ENCODE measurements at regions not wholly inside any gene's neighbourhood (a gene's known extent, or its start where the extent isn't known, plus 50 kb on each side); places are given as distances from the start of the nearest gene placed in this dataset.

GRCh38 chr5:27474395-27474794, 436.0 kb upstream of the CDH9 start:
- intact Hi-C loops (cut with micrococcal nuclease) = no loop called here
- H3K27ac ChIP-seq (ENCODE audit: low read length) = no peak overlapping the region
- H3K36me3 ChIP-seq (ENCODE audit: control insufficient read depth, insufficient read depth, low read length) = no peaks in the 10 kb centered on the region
- ATAC-seq (no peak), DNase-seq (no peak)
- H3K4me3 ChIP-seq (ENCODE audit: low read length) = no peak overlapping the region
- TF ChIP-seq, protein P1, sequence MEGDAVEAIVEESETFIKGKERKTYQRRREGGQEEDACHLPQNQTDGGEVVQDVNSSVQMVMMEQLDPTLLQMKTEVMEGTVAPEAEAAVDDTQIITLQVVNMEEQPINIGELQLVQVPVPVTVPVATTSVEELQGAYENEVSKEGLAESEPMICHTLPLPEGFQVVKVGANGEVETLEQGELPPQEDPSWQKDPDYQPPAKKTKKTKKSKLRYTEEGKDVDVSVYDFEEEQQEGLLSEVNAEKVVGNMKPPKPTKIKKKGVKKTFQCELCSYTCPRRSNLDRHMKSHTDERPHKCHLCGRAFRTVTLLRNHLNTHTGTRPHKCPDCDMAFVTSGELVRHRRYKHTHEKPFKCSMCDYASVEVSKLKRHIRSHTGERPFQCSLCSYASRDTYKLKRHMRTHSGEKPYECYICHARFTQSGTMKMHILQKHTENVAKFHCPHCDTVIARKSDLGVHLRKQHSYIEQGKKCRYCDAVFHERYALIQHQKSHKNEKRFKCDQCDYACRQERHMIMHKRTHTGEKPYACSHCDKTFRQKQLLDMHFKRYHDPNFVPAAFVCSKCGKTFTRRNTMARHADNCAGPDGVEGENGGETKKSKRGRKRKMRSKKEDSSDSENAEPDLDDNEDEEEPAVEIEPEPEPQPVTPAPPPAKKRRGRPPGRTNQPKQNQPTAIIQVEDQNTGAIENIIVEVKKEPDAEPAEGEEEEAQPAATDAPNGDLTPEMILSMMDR (IDR thresholded peaks at IDR 0.05) = no peak
- Mint-ChIP-seq H3K27ac (no peak overlapping the region), H3K4me3 (no peak overlapping the region), H3K27me3 (ENCODE audit: low read depth in 2 of 2) (no peaks in the 10 kb centered on the region), H3K9me3 (peaks cover 8 to 14% of the 10 kb centered on the region in 2 donors), H3K4me1 (no peaks in the 10 kb centered on the region), H3K36me3 (peaks cover 10% of the 10 kb centered on the region)
- H3K27me3 ChIP-seq (ENCODE audit: control insufficient read depth, insufficient read depth, low read length) = no peaks in the 10 kb centered on the region
- peaks cover 14% of the 10 kb centered on the region for H3K9me3 ChIP-seq (ENCODE audit: control insufficient read depth, insufficient read depth, low read length)
- no peaks in the 10 kb centered on the region for H3K4me1 ChIP-seq (ENCODE audit: control insufficient read depth, insufficient read depth, low read length)

GRCh38 chr5:27474047-27474309, 435.6 kb upstream of the CDH9 start:
- H3K36me3 ChIP-seq (ENCODE audit: control insufficient read depth, insufficient read depth, low read length) = no peaks in the 10 kb centered on the region
- TF ChIP-seq, protein P1 (IDR thresholded peaks at IDR 0.05) = no peak
- Mint-ChIP-seq H3K36me3 (peaks cover 10% of the 10 kb centered on the region), H3K27me3 (ENCODE audit: low read depth in 2 of 2) (no peaks in the 10 kb centered on the region), H3K27ac (no peak overlapping the region), H3K9me3 (peaks cover 8 to 14% of the 10 kb centered on the region in 2 donors), H3K4me3 (no peak overlapping the region), H3K4me1 (no peaks in the 10 kb centered on the region)
- 100% methylated on average over 2 of the region's 2 CpGs for WGBS (ENCODE audit: insufficient coverage)
- no peaks in the 10 kb centered on the region for H3K4me1 ChIP-seq (ENCODE audit: control insufficient read depth, insufficient read depth, low read length)
- intact Hi-C loops (cut with micrococcal nuclease) = no loop called here
- no peaks in the 10 kb centered on the region for H3K27me3 ChIP-seq (ENCODE audit: control insufficient read depth, insufficient read depth, low read length)
- no peak overlapping the region for H3K4me3 ChIP-seq (ENCODE audit: low read length)
- DNase-seq (no peak), ATAC-seq (no peak)
- H3K27ac ChIP-seq (ENCODE audit: low read length) = no peak overlapping the region
- H3K9me3 ChIP-seq (ENCODE audit: control insufficient read depth, insufficient read depth, low read length) = peaks cover 14% of the 10 kb centered on the region

DNA sequence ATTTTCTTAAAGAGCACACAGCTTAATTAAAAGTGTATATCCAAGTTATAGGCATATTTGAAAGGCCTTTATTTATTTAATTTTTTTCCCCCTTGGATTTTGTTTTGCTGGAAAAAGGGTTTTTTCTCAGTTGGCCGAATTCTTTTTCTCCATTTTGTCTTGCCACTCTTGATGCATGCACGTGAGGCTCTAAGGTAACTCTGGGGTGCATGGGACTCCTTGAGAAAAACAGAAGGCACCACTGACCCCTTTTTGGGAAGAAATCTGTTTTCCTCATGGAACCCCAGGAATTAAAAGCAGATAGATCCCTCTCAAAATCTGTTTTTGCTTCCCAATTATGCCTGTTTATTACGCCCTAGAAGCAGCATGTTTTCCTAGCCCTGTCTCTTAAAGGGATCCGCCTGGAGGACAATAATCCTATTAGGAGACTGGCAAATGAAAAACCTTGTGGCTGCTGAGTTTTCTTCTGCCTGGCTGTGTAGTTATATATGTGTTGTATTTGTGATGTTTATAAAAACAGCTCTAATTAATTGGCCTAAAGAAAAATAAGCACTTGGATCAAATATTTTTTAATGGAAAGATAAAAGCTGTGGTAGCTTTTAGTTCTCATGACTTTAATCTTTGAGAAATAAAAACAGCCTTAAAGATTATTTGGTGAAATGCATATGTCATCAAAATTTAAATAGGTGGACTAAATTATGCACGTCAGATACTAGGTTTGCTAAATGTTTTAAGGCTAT, 435.1 kb upstream of the CDH9 start:
- Histone ChIP-seq H3K4me3 (ENCODE audit: low read length) (no peak overlapping the region), H3K36me3 (ENCODE audit: control insufficient read depth, insufficient read depth, low read length) (no peaks in the 10 kb centered on the region), H3K27ac (ENCODE audit: low read length) (no peak overlapping the region), H3K27me3 (ENCODE audit: control insufficient read depth, insufficient read depth, low read length) (no peaks in the 10 kb centered on the region), H3K4me1 (ENCODE audit: control insufficient read depth, insufficient read depth, low read length) (no peaks in the 10 kb centered on the region), H3K9me3 (ENCODE audit: control insufficient read depth, insufficient read depth, low read length) (peaks cover 14% of the 10 kb centered on the region)
- Mint-ChIP-seq H3K9me3 (peaks cover 8 to 14% of the 10 kb centered on the region in 2 donors), H3K27ac (no peak overlapping the region), H3K27me3 (ENCODE audit: low read depth in 2 of 2) (no peaks in the 10 kb centered on the region), H3K4me3 (no peak overlapping the region), H3K36me3 (peaks cover 10% of the 10 kb centered on the region), H3K4me1 (no peaks in the 10 kb centered on the region)
- intact Hi-C loops (cut with micrococcal nuclease) = no loop called here
- 81% methylated on average over 5 of the region's 5 CpGs for WGBS (ENCODE audit: insufficient coverage)
- TF ChIP-seq, protein P1 (IDR thresholded peaks at IDR 0.05) = no peak
- DNase-seq (no peak), ATAC-seq (no peak)

DNA sequence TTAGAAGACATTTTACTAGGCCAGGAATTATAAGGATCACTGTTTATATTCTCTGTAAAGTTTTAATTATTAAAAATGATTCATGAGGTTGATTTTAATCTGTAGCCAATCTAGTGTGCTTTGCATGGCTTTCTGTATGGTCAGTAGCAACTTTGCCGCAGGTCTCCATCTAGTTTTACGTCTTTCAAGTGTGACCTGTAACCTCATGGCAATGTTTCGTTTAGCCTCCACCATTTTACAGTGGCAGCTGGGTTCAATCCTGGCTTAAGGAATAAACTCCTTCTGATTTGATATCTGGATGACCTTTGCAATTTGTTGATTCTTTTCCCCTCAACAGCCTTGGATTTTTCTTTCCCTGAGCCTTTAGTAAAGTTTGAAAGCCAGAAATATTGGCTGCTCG, 434.5 kb upstream of the CDH9 start:
- intact Hi-C loops (cut with micrococcal nuclease) = no loop called here
- Histone ChIP-seq H3K27ac (ENCODE audit: low read length) (no peak overlapping the region), H3K27me3 (ENCODE audit: control insufficient read depth, insufficient read depth, low read length) (no peaks in the 10 kb centered on the region), H3K4me1 (ENCODE audit: control insufficient read depth, insufficient read depth, low read length) (no peaks in the 10 kb centered on the region), H3K36me3 (ENCODE audit: control insufficient read depth, insufficient read depth, low read length) (no peaks in the 10 kb centered on the region), H3K9me3 (ENCODE audit: control insufficient read depth, insufficient read depth, low read length) (peaks cover 14% of the 10 kb centered on the region), H3K4me3 (ENCODE audit: low read length) (no peak overlapping the region)
- DNase-seq = no peak
- Mint-ChIP-seq H3K36me3 (peaks cover 6% of the 10 kb centered on the region), H3K4me1 (no peaks in the 10 kb centered on the region), H3K9me3 (peaks cover 7 to 9% of the 10 kb centered on the region in 2 donors), H3K4me3 (no peak overlapping the region), H3K27ac (no peak overlapping the region), H3K27me3 (ENCODE audit: low read depth in 2 of 2) (no peaks in the 10 kb centered on the region)
- WGBS (ENCODE audit: insufficient coverage) = 82% methylated on average over 3 of the region's 4 CpGs
- ATAC-seq = no peak
- TF ChIP-seq, protein P1 (IDR thresholded peaks at IDR 0.05) = no peak
